KOPT-K1 (cell line): ENCODE measurements at regions not wholly inside any gene's neighbourhood (a gene's known extent, or its start where the extent isn't known, plus 50 kb on each side); places are given as distances from the start of the nearest gene placed in this dataset.

Experiments
- H3K27ac ChIP-seq: fragments of 200-600 bp; sonication (generic); 2 replicates; pipeline ENCODE4 v1.5.1; 2016; ENCODE audit warnings: antibody characterized with exemption, mild to moderate bottlenecking, low read depth, low read length; ENCODE audit not compliant: poor library complexity, severe bottlenecking
- H3K36me3 ChIP-seq: fragments of 200-600 bp; sonication (generic); 2 replicates; pipeline ENCODE4 v1.5.1; 2017; ENCODE audit warnings: antibody characterized with exemption, mild to moderate bottlenecking, low read length, moderate library complexity; ENCODE audit not compliant: insufficient read depth
- H3K9me3 ChIP-seq: fragments of 200-600 bp; sonication (generic); 2 replicates; pipeline ENCODE4 v1.5.1; 2017; ENCODE audit warnings: antibody characterized with exemption, low read length, mild to moderate bottlenecking; ENCODE audit not compliant: insufficient read depth, poor library complexity, severe bottlenecking

- Histone ChIP-seq H3K9me3 (no peaks in the 10 kb centered on the region), H3K36me3 (no peaks in the 10 kb centered on the region), H3K27ac (no peak overlapping the region)
These were observed 777.8 kb upstream of the FRG1 start for GRCh38 chr4:189162888-189163287.

GRCh38 chr4:189176002-189176401, 764.7 kb upstream of the FRG1 start:
- Histone ChIP-seq H3K36me3 (no peaks in the 10 kb centered on the region), H3K9me3 (no peaks in the 10 kb centered on the region), H3K27ac (no peak overlapping the region)

GRCh38 chr4:189177130-189177529, 763.5 kb upstream of the FRG1 start:
- H3K36me3 ChIP-seq = no peaks in the 10 kb centered on the region
- H3K9me3 ChIP-seq = no peaks in the 10 kb centered on the region
- no peak overlapping the region for H3K27ac ChIP-seq

GRCh38 chr4:189178125-189178746, 762.4 kb upstream of the FRG1 start:
- Histone ChIP-seq H3K36me3 (no peaks in the 10 kb centered on the region), H3K27ac (no peak overlapping the region), H3K9me3 (no peaks in the 10 kb centered on the region)

GRCh38 chr4:189185810-189186432, 754.8 kb upstream of the FRG1 start:
- Histone ChIP-seq H3K36me3 (no peaks in the 10 kb centered on the region), H3K9me3 (no peaks in the 10 kb centered on the region), H3K27ac (no peak overlapping the region)

- Histone ChIP-seq H3K27ac (no peak overlapping the region), H3K36me3 (no peaks in the 10 kb centered on the region), H3K9me3 (no peaks in the 10 kb centered on the region)
These were observed 753.1 kb upstream of the FRG1 start for GRCh38 chr4:189187531-189188052.

- no peak overlapping the region for H3K27ac ChIP-seq
- H3K36me3 ChIP-seq = no peaks in the 10 kb centered on the region
- no peaks in the 10 kb centered on the region for H3K9me3 ChIP-seq
These were observed 742.0 kb upstream of the FRG1 start for GRCh38 chr4:189198624-189199023.

GRCh38 chr4:189200353-189200752, 740.3 kb upstream of the FRG1 start:
- H3K9me3 ChIP-seq = no peaks in the 10 kb centered on the region
- H3K27ac ChIP-seq = no peak overlapping the region
- H3K36me3 ChIP-seq = no peaks in the 10 kb centered on the region

- no peaks in the 10 kb centered on the region for H3K9me3 ChIP-seq
- no peaks in the 10 kb centered on the region for H3K36me3 ChIP-seq
- peak overlapping the region; percentile 35 for H3K27ac ChIP-seq
These were observed 738.3 kb upstream of the FRG1 start for GRCh38 chr4:189202182-189202868.

GRCh38 chr4:189202869-189203271, 737.8 kb upstream of the FRG1 start:
- Histone ChIP-seq H3K9me3 (no peaks in the 10 kb centered on the region), H3K27ac (peak overlapping the region; percentile 35), H3K36me3 (no peaks in the 10 kb centered on the region)

GRCh38 chr4:189204616-189205015, 736.1 kb upstream of the FRG1 start:
- no peak overlapping the region for H3K27ac ChIP-seq
- no peaks in the 10 kb centered on the region for H3K36me3 ChIP-seq

GRCh38 chr4:189206953-189207352, 733.7 kb upstream of the FRG1 start:
- H3K27ac ChIP-seq = no peak overlapping the region
- no peaks in the 10 kb centered on the region for H3K9me3 ChIP-seq
- H3K36me3 ChIP-seq = no peaks in the 10 kb centered on the region

More at GRCh38 chr4:189204616-189205015, 736.1 kb upstream of the FRG1 start:
- no peaks in the 10 kb centered on the region for H3K9me3 ChIP-seq

- H3K9me3 ChIP-seq = no peaks in the 10 kb centered on the region
- no peaks in the 10 kb centered on the region for H3K36me3 ChIP-seq
- H3K27ac ChIP-seq = no peak overlapping the region
These were observed 732.8 kb upstream of the FRG1 start for GRCh38 chr4:189207872-189208271.

- H3K36me3 ChIP-seq = no peaks in the 10 kb centered on the region
- no peak overlapping the region for H3K27ac ChIP-seq
- no peaks in the 10 kb centered on the region for H3K9me3 ChIP-seq
These were observed 725.1 kb upstream of the FRG1 start for GRCh38 chr4:189215574-189215973.

GRCh38 chr4:189221691-189222090, 719.0 kb upstream of the FRG1 start:
- Histone ChIP-seq H3K36me3 (no peaks in the 10 kb centered on the region), H3K9me3 (no peaks in the 10 kb centered on the region)

More at GRCh38 chr4:189221691-189222090, 719.0 kb upstream of the FRG1 start:
- H3K27ac ChIP-seq = no peak overlapping the region
